PFSK-1 (cell line): ENCODE measurements at regions not wholly inside any gene's neighbourhood (a gene's known extent, or its start where the extent isn't known, plus 50 kb on each side); places are given as distances from the start of the nearest gene placed in this dataset.

Experiments
- FOXP2 ChIP-seq: optimal IDR thresholded peaks from 2 replicates; pipeline ENCODE3; 2011; ENCODE audit warnings: borderline replicate concordance, control low read depth, inconsistent platforms; ENCODE audit not compliant: insufficient read depth; ENCODE audit errors: extremely low read length, extremely low read depth
- POLR2AphosphoS5 ChIP-seq: IDR thresholded peaks from 2 replicates; pipeline ENCODE4 v1.6.1; 2012; ENCODE audit warnings: low read depth, mild to moderate bottlenecking, control low read depth, low read length, moderate library complexity
- SIN3A ChIP-seq: IDR thresholded peaks from 2 replicates; pipeline ENCODE4 v1.6.1; 2012; ENCODE audit warnings: mild to moderate bottlenecking, low read length, moderate library complexity, borderline replicate concordance; ENCODE audit not compliant: insufficient read depth
- TAF1 ChIP-seq: IDR thresholded peaks from 2 replicates; pipeline ENCODE4 v1.6.1; 2012; ENCODE audit warnings: low read length, control low read depth, borderline replicate concordance; ENCODE audit not compliant: insufficient read depth
- TF ChIP-seq, protein P1 (sequence below), 2 experiments: IDR thresholded peaks; 2 replicates each; pipeline versions ENCODE4 v1.6.1 to v1.8.0; 2011 to 2012; ENCODE audit warnings: low read depth in 2 of 2, low read length in 2 of 2, control low read depth in 1 of 2, inconsistent platforms in 1 of 2, mild to moderate bottlenecking in 1 of 2, moderate library complexity in 1 of 2; ENCODE audit not compliant: insufficient read depth in 1 of 2

DNA sequence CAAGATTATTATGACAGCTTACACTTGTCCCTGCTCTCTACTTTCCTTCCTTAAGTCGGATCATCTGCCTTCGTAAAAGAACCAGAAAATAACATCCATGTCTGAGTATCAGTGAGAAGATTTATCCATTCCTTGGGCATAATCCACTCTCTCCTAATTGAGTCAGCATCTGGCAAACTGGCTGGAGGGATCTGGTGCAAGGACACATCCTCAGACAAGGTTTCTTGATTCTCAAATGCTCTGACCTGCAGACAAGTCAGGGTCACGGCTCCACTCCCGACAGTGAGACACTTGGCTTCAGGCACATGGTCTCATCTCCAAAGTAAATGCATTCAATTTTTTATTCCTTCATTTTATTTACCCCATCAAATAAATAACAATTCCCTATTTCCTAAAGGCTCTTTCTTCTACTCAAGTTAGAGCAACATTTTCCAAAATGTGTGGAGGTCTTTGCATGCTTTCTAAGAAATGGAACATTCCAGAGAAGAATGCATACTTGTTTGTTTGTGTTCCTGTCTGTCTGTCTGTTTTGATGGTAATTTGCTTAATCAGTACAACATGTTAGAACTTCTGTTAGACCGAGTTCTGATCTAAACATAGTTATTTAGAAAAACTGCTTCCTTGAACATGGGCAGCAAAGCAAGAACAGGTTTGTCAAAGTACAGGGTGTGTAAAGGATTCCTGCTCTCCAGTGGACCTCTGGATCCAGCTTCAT lies 246.9 kb downstream of the IRS1 start:
- TF ChIP-seq SIN3A = no peak

DNA sequence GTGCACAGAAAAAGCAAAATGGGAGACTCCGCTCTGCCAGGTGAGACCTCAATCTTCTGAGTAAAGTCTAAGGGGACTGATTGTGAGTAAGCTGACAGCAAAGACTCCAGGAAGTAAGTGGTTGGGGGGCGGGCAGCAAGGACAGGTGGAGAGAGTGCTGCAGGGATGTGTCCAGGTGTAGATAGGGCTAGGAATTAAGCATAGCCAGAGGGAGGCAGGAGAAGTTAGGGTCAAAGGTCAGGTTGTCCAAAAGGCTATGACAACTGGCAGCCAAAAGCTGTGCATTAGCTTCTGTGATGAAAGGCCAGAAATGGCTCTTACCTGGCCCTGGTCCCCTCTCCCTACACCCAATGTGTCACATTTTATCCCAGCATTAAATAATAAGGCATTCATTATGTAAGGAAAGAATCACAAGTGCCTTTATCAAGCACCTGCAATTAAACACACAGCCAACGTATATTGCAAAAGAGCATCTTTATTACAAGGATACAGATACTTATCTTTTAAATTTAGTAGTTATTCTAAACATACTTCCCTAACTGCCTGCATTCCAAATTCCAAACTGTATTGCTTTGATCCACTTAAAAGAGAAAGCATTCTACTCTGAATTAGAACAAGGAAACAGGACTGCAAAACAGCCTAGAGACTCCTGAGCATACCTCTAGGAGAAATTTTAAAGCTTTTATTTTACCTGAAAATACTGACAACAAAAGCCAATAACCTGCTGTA lies 247.9 kb downstream of the IRS1 start:
- TF ChIP-seq, protein P1, sequence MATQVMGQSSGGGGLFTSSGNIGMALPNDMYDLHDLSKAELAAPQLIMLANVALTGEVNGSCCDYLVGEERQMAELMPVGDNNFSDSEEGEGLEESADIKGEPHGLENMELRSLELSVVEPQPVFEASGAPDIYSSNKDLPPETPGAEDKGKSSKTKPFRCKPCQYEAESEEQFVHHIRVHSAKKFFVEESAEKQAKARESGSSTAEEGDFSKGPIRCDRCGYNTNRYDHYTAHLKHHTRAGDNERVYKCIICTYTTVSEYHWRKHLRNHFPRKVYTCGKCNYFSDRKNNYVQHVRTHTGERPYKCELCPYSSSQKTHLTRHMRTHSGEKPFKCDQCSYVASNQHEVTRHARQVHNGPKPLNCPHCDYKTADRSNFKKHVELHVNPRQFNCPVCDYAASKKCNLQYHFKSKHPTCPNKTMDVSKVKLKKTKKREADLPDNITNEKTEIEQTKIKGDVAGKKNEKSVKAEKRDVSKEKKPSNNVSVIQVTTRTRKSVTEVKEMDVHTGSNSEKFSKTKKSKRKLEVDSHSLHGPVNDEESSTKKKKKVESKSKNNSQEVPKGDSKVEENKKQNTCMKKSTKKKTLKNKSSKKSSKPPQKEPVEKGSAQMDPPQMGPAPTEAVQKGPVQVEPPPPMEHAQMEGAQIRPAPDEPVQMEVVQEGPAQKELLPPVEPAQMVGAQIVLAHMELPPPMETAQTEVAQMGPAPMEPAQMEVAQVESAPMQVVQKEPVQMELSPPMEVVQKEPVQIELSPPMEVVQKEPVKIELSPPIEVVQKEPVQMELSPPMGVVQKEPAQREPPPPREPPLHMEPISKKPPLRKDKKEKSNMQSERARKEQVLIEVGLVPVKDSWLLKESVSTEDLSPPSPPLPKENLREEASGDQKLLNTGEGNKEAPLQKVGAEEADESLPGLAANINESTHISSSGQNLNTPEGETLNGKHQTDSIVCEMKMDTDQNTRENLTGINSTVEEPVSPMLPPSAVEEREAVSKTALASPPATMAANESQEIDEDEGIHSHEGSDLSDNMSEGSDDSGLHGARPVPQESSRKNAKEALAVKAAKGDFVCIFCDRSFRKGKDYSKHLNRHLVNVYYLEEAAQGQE (IDR thresholded peaks at IDR 0.05; ENCODE audit: insufficient read depth in 1 of 2, low read depth in 2 of 2, low read length in 2 of 2) = no peak
- no peak for TF ChIP-seq TAF1
- no peak for TF ChIP-seq SIN3A
- TF ChIP-seq POLR2AphosphoS5 = no peak
- TF ChIP-seq FOXP2 = no peak

DNA sequence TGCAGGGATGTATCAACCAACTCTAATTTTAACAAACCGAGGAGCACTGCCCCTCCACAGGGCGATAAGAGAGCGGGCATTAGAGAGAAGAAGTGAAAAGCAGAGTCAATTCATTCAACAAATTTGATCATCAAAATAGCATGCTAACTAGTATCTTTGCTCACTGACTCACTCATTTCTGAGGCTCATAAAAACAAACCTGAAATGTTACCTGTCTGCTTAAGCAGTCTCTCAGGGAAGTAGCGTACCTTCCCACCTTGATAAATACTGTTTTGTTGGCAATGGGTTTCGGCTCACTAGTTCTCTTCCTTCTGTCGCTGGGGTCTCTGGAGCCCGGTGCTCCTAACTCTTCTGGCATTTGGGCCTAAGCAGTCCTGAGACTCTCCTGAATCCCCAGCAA lies 248.8 kb downstream of the IRS1 start:
- TF ChIP-seq FOXP2 (no peak), POLR2AphosphoS5 (no peak), SIN3A (no peak), TAF1 (no peak)
- TF ChIP-seq, protein P1 (IDR thresholded peaks at IDR 0.05; ENCODE audit: insufficient read depth in 1 of 2, low read depth in 2 of 2, low read length in 2 of 2) = no peak

DNA sequence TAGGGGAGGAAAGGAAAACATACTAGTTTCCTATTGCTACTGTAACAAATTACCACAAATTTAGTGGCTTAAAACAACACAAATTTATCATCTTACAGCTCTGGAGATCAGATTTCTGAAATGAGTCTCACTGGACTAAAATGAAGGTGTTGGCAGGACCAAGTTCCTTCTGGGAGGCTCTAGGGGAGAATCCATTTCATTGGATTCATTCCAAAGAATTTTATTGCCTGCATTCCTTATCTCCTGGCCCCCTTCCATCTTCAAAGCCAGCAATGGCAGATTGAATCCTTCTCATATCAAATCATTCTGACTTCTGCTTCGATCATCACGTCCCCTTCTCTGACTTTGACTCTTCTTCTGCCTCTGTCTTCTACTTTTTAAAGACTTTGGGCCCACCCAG lies 250.9 kb downstream of the IRS1 start:
- TF ChIP-seq TAF1 = no peak
- TF ChIP-seq, protein P1 (IDR thresholded peaks at IDR 0.05; ENCODE audit: insufficient read depth in 1 of 2, low read depth in 2 of 2, low read length in 2 of 2) = no peak
- TF ChIP-seq SIN3A = no peak
- no peak for TF ChIP-seq FOXP2
- no peak for TF ChIP-seq POLR2AphosphoS5

DNA sequence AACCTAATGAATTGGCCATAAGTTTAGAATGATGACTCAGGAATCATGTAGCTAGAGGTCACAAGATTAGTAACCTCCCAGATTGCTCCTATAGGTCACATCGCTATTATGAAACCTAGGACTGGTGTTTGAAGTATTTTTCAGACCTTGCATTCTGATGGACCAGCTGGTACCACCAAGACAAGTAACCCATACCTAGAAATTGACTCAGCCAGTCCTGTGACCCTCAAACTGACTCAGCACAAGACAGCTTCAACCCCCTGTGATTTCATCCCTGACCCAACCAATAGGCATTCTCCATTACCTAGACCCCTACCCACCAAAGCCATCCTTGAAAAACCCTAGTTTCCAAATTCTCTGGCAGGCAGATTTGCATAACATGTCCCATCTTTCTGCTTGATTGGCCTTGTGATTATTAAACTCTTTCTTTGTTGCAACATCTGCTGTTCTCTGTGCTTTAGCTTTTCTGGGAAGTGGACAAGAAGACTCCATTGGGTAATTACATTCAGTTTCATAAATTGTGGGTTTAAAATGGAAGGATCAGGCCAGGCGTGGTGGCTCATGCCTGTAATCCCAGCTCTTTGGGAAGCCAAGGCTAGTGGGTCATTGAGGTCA lies 254.9 kb downstream of the IRS1 start:
- TF ChIP-seq FOXP2 (no peak), SIN3A (no peak), TAF1 (no peak)
- TF ChIP-seq, protein P1 (IDR thresholded peaks at IDR 0.05; ENCODE audit: insufficient read depth in 1 of 2, low read depth in 2 of 2, low read length in 2 of 2) = no peak
